Keratinocyte (primary cell): ENCODE measurements at regions not wholly inside any gene's neighbourhood (a gene's known extent, or its start where the extent isn't known, plus 50 kb on each side); places are given as distances from the start of the nearest gene placed in this dataset.

Source experiments
- CTCF ChIP-seq, 3 experiments: IDR thresholded peaks in 1 of 3; conservative IDR thresholded peaks in 1 of 3; optimal IDR thresholded peaks in 1 of 3; 2 replicates in 2 of 3; 3 replicates in 1 of 3; pipeline versions ENCODE3 to v1.5.1; 2011; ENCODE audit warnings: low read length in 3 of 3, mild to moderate bottlenecking in 3 of 3, moderate library complexity in 2 of 3, control low read depth in 1 of 3, inconsistent platforms in 1 of 3; ENCODE audit not compliant: insufficient read depth in 2 of 3; ENCODE audit errors: extremely low read depth in 1 of 3
- EZH2 ChIP-seq: IDR thresholded peaks from one replicate; pipeline ENCODE4 v1.6.1; 2012; ENCODE audit warnings: inconsistent platforms, mild to moderate bottlenecking, low read length, moderate library complexity

- TF ChIP-seq CTCF (optimal IDR thresholded peaks at IDR 0.05 in 1 of 3, IDR thresholded peaks at IDR 0.05 in 1 of 3, conservative IDR thresholded peaks at IDR 0.05 in 1 of 3; ENCODE audit: extremely low read depth in 1 of 3, insufficient read depth in 2 of 3, low read length in 3 of 3) (no peak), EZH2 (no peak)
These were observed 472.9 kb upstream of the FSIP2 start for GRCh38 chr2:185265747-185266146.
